ENCODE measurements at regions not wholly inside any gene's neighbourhood (a gene's known extent, or its start where the extent isn't known, plus 50 kb on each side); places are given as distances from the start of the nearest gene placed in this dataset.

DNA sequence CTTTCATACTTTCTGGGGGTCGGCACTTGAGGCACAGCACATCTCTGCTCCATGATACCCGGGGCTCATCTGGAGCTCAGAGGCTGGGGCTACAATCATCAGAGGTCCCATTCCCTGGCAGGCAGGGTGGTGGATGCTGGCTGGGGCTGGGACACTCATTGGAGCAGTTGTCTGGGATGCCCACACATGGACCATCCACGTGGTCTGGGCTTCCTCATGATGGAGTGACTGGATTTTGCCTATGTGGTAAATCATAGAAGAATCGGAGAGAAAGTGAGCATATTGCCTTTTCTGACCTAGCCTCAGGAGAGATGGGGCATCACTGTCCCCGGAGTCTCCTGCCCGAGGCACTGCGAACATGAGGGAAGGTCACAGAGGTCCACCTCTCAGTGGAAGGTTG lies 91.4 kb upstream of the IRS2 start:
- TF ChIP-seq, protein P1, sequence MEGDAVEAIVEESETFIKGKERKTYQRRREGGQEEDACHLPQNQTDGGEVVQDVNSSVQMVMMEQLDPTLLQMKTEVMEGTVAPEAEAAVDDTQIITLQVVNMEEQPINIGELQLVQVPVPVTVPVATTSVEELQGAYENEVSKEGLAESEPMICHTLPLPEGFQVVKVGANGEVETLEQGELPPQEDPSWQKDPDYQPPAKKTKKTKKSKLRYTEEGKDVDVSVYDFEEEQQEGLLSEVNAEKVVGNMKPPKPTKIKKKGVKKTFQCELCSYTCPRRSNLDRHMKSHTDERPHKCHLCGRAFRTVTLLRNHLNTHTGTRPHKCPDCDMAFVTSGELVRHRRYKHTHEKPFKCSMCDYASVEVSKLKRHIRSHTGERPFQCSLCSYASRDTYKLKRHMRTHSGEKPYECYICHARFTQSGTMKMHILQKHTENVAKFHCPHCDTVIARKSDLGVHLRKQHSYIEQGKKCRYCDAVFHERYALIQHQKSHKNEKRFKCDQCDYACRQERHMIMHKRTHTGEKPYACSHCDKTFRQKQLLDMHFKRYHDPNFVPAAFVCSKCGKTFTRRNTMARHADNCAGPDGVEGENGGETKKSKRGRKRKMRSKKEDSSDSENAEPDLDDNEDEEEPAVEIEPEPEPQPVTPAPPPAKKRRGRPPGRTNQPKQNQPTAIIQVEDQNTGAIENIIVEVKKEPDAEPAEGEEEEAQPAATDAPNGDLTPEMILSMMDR (IDR thresholded peaks at IDR 0.05 in 2 of 3, conservative IDR thresholded peaks at IDR 0.05 in 1 of 3; ENCODE audit: insufficient read depth in 2 of 3, low read depth in 1 of 3, low read length in 3 of 3): no peak
- TF ChIP-seq HNRNPK (IDR thresholded peaks at IDR 0.05; ENCODE audit: low read depth, low read length, poor library complexity, severe bottlenecking) (no peak), PHB2 (IDR thresholded peaks at IDR 0.05; ENCODE audit: low read depth) (no peak), ZBTB8A (IDR thresholded peaks at IDR 0.05; ENCODE audit: partially characterized antibody) (no peak), EZH2 (IDR thresholded peaks at IDR 0.05; ENCODE audit: borderline replicate concordance, low read depth, low read length) (no peak), ZNF274 (IDR thresholded peaks at IDR 0.05; ENCODE audit: borderline replicate concordance, low read depth, low read length) (no peak)
- TF ChIP-seq, protein P2, sequence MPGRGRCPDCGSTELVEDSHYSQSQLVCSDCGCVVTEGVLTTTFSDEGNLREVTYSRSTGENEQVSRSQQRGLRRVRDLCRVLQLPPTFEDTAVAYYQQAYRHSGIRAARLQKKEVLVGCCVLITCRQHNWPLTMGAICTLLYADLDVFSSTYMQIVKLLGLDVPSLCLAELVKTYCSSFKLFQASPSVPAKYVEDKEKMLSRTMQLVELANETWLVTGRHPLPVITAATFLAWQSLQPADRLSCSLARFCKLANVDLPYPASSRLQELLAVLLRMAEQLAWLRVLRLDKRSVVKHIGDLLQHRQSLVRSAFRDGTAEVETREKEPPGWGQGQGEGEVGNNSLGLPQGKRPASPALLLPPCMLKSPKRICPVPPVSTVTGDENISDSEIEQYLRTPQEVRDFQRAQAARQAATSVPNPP (IDR thresholded peaks at IDR 0.05; ENCODE audit: borderline replicate concordance, insufficient read depth, insufficient read length): no peak
